Peyer's patch (tissue), 4 donors: ENCODE measurements at regions not wholly inside any gene's neighbourhood (a gene's known extent, or its start where the extent isn't known, plus 50 kb on each side); places are given as distances from the start of the nearest gene placed in this dataset.

Experiments
- DNase-seq, 3 donors: peaks; one replicate each; pipeline ENCODE4 v3.0.0-alpha.2; 2017 to 2019
- H3K27ac ChIP-seq, 4 donors: fragments of 200-600 bp; sonication (generic); one replicate each; pipeline ENCODE4 v1.5.1; 2016 to 2019
- H3K27me3 ChIP-seq, 2 donors: fragments of 200-600 bp; sonication (generic); one replicate each; pipeline ENCODE4 v1.5.1; 2019
- H3K36me3 ChIP-seq, 3 donors: fragments of 200-600 bp; sonication (generic); one replicate each; pipeline ENCODE4 v1.5.1; 2016 to 2019
- H3K4me1 ChIP-seq, 4 donors: fragments of 200-600 bp; sonication (generic); one replicate each; pipeline ENCODE4 v1.5.1; 2016 to 2019
- H3K4me3 ChIP-seq, 4 donors: fragments of 200-600 bp; sonication (generic); 1 replicate in 3 of 4; 2 replicates in 1 of 4; pipeline ENCODE4 v1.5.1; 2016 to 2019; ENCODE audit warnings: mild to moderate bottlenecking in 1 of 4
- H3K9me3 ChIP-seq, 4 donors: fragments of 200-600 bp; sonication (generic); one replicate each; pipeline ENCODE4 v1.5.1; 2016 to 2019; ENCODE audit warnings: mild to moderate bottlenecking in 1 of 4
- CTCF ChIP-seq, 6 experiments: fragments of 450-650 bp in 4 of 6; fragments of 200-600 bp in 2 of 6; sonication (generic) in 1 of 6; IDR thresholded peaks; one replicate each; pipeline ENCODE4 v1.5.1; 2017 to 2019; ENCODE audit warnings: antibody characterized with exemption in 6 of 6, mild to moderate bottlenecking in 3 of 6, moderate library complexity in 1 of 6
- POLR2A ChIP-seq, 2 donors: fragments of 450-650 bp; IDR thresholded peaks; one replicate each; pipeline ENCODE4 v1.5.1; 2017; ENCODE audit warnings: antibody characterized with exemption in 2 of 2, mild to moderate bottlenecking in 2 of 2, moderate library complexity in 2 of 2

- DNase-seq = no peak
- Histone ChIP-seq H3K4me3 (no peak overlapping the region), H3K27ac (no peak overlapping the region), H3K9me3 (no peaks in the 10 kb centered on the region), H3K4me1 (no peaks in the 10 kb centered on the region), H3K36me3 (no peaks in the 10 kb centered on the region), H3K27me3 (peaks cover 0 to 6% of the 10 kb centered on the region in 2 donors)
- TF ChIP-seq POLR2A (IDR thresholded peaks at IDR 0.05) (no peak), CTCF (IDR thresholded peaks at IDR 0.05) (no peak)
Observed at GRCh38 chr1:29900104-29900679, 663.9 kb downstream of the PTPRU start.

- TF ChIP-seq CTCF (IDR thresholded peaks at IDR 0.05) = no peak
- no peak for TF ChIP-seq POLR2A (IDR thresholded peaks at IDR 0.05)
- H3K27ac ChIP-seq = no peak overlapping the region
- H3K27me3 ChIP-seq = peaks cover 0 to 6% of the 10 kb centered on the region in 2 donors
- H3K9me3 ChIP-seq = no peaks in the 10 kb centered on the region
- H3K4me3 ChIP-seq = no peak overlapping the region
- H3K36me3 ChIP-seq = no peaks in the 10 kb centered on the region
- DNase-seq = no peak
- no peaks in the 10 kb centered on the region for H3K4me1 ChIP-seq
Observed at GRCh38 chr1:29896791-29897714, 660.7 kb downstream of the PTPRU start.

- H3K9me3 ChIP-seq = no peaks in the 10 kb centered on the region
- no peak overlapping the region for H3K4me3 ChIP-seq
- H3K36me3 ChIP-seq = no peaks in the 10 kb centered on the region
- TF ChIP-seq POLR2A (IDR thresholded peaks at IDR 0.05) (no peak), CTCF (IDR thresholded peaks at IDR 0.05) (no peak)
- no peaks in the 10 kb centered on the region for H3K4me1 ChIP-seq
- H3K27me3 ChIP-seq = no peaks in the 10 kb centered on the region
- no peak for DNase-seq
- H3K27ac ChIP-seq = no peak overlapping the region
Observed at GRCh38 chr1:29896300-29896699, 660.0 kb downstream of the PTPRU start.

GRCh38 chr1:29895201-29895600 lies 658.9 kb downstream of the PTPRU start:
- no peak for TF ChIP-seq POLR2A (IDR thresholded peaks at IDR 0.05)
- no peak for TF ChIP-seq CTCF (IDR thresholded peaks at IDR 0.05)

GRCh38 chr1:29894311-29894710 lies 658.0 kb downstream of the PTPRU start:
- no peak overlapping the region for H3K4me3 ChIP-seq
- TF ChIP-seq POLR2A (IDR thresholded peaks at IDR 0.05) (no peak), CTCF (IDR thresholded peaks at IDR 0.05) (no peak)
- no peak overlapping the region for H3K27ac ChIP-seq
- no peaks in the 10 kb centered on the region for H3K4me1 ChIP-seq
- no peaks in the 10 kb centered on the region for H3K9me3 ChIP-seq
- no peak for DNase-seq
- H3K36me3 ChIP-seq = no peaks in the 10 kb centered on the region
- no peaks in the 10 kb centered on the region for H3K27me3 ChIP-seq

More at GRCh38 chr1:29895201-29895600, 658.9 kb downstream of the PTPRU start:
- DNase-seq = no peak
- no peaks in the 10 kb centered on the region for H3K27me3 ChIP-seq
- no peak overlapping the region for H3K4me3 ChIP-seq
- H3K27ac ChIP-seq = no peak overlapping the region
- no peaks in the 10 kb centered on the region for H3K36me3 ChIP-seq
- no peaks in the 10 kb centered on the region for H3K4me1 ChIP-seq
- H3K9me3 ChIP-seq = no peaks in the 10 kb centered on the region
